Stimulated activated CD4-positive, alpha-beta T cell treated with anti-CD3 and anti-CD28 coated beads, Interleukin-1b, Interleukin-23, amount 100 ng/mL, for 48 hours (primary cell): ENCODE measurements at regions not wholly inside any gene's neighbourhood (a gene's known extent, or its start where the extent isn't known, plus 50 kb on each side); places are given as distances from the start of the nearest gene placed in this dataset.
"Not testable (repeated sequence)": the region's sequence is repeated elsewhere in the genome, so short reads cannot be mapped to it uniquely, and the experiment has no call there.

Experiments
- DNase-seq: peaks from one replicate; pipeline ENCODE4 v3.0.0-alpha.2; 2020

GRCh38 chr4:140244328-140244727 is 90.3 kb upstream of the MAML3 start:
- no peak for DNase-seq

GRCh38 chr4:140243278-140243753 is 89.3 kb upstream of the MAML3 start:
- DNase-seq, result no peak

GRCh38 chr4:140242357-140243277 is 88.6 kb upstream of the MAML3 start:
- DNase-seq, result no peak

- no peak for DNase-seq
Measured at GRCh38 chr4:140240237-140240636, 86.3 kb upstream of the MAML3 start.

GRCh38 chr4:140239311-140239710 is 85.3 kb upstream of the MAML3 start:
- no peak for DNase-seq

- DNase-seq, result no peak
Measured at GRCh38 chr4:140238351-140239056, 84.5 kb upstream of the MAML3 start.

GRCh38 chr4:140237616-140238350 is 83.8 kb upstream of the MAML3 start:
- DNase-seq, result no peak

- no peak for DNase-seq
Measured at GRCh38 chr4:140236654-140237169, 82.7 kb upstream of the MAML3 start.

- DNase-seq, result no peak
Measured at GRCh38 chr4:140234697-140235060, 80.7 kb upstream of the MAML3 start.

GRCh38 chr4:140233791-140234696 is 80.1 kb upstream of the MAML3 start:
- DNase-seq, result no peak

GRCh38 chr4:140229881-140230280 is 75.9 kb upstream of the MAML3 start:
- DNase-seq, result no peak

GRCh38 chr4:140227286-140227685 is 73.3 kb upstream of the MAML3 start:
- DNase-seq, result no peak

- DNase-seq, result no peak
Measured at GRCh38 chr4:140223056-140223810, 69.2 kb upstream of the MAML3 start.

- no peak for DNase-seq
Measured at GRCh38 chr4:140222171-140222570, 68.2 kb upstream of the MAML3 start.

- no peak for DNase-seq
Measured at GRCh38 chr4:140220058-140220457, 66.1 kb upstream of the MAML3 start.

GRCh38 chr4:140219567-140219966 is 65.6 kb upstream of the MAML3 start:
- DNase-seq, result no peak

- not testable (repeated sequence) for DNase-seq
Measured at GRCh38 chr4:140219070-140219469, 65.1 kb upstream of the MAML3 start.

GRCh38 chr4:140213749-140214148 is 59.8 kb upstream of the MAML3 start:
- no peak for DNase-seq

- DNase-seq, result no peak
Measured at GRCh38 chr4:140213116-140213515, 59.1 kb upstream of the MAML3 start.

GRCh38 chr4:140212646-140213045 is 58.7 kb upstream of the MAML3 start:
- no peak for DNase-seq

- DNase-seq, result no peak
Measured at GRCh38 chr4:140212194-140212593, 58.2 kb upstream of the MAML3 start.
